Prostate gland (tissue), 2 donors: ENCODE measurements at regions not wholly inside any gene's neighbourhood (a gene's known extent, or its start where the extent isn't known, plus 50 kb on each side); places are given as distances from the start of the nearest gene placed in this dataset.

Experiments
- POLR2A ChIP-seq: fragments of 450-650 bp; IDR thresholded peaks from one replicate; pipeline ENCODE4 v1.6.1; 2016; ENCODE audit warnings: antibody characterized with exemption, mild to moderate bottlenecking
- POLR2AphosphoS5 ChIP-seq: sonication (generic); formaldehyde crosslinking; IDR thresholded peaks from one replicate; pipeline ENCODE4 v1.6.1; 2017; ENCODE audit warnings: antibody characterized with exemption
- TF ChIP-seq, protein P1 (sequence below), 4 experiments: fragments of 200-600 bp in 2 of 4; fragments of 450-650 bp in 2 of 4; sonication (generic) in 2 of 4; IDR thresholded peaks; 1 replicate in 3 of 4; 2 replicates in 1 of 4; pipeline ENCODE4 v1.5.1; 2016 to 2019; ENCODE audit warnings: antibody characterized with exemption in 4 of 4, mild to moderate bottlenecking in 2 of 4, moderate library complexity in 2 of 4

DNA sequence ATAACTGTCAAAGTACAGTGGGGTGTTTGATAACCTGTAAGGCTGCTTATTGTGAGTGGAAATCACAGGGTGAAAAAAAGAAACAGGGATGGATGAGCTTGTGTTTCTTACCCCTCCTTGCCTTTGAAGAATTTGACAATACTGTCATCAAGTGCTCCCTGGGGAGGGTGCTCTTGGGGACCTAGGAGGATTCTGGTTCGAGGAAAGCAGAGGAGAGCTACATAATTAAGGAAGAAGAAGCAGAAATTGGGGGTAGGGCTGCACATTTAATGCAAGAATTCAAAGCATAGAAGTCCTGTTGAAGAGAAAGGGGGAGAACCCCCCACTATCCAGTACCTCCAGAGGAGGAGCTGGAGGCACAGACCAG is 208.1 kb upstream of the PHYHIPL start:
- TF ChIP-seq, protein P1, sequence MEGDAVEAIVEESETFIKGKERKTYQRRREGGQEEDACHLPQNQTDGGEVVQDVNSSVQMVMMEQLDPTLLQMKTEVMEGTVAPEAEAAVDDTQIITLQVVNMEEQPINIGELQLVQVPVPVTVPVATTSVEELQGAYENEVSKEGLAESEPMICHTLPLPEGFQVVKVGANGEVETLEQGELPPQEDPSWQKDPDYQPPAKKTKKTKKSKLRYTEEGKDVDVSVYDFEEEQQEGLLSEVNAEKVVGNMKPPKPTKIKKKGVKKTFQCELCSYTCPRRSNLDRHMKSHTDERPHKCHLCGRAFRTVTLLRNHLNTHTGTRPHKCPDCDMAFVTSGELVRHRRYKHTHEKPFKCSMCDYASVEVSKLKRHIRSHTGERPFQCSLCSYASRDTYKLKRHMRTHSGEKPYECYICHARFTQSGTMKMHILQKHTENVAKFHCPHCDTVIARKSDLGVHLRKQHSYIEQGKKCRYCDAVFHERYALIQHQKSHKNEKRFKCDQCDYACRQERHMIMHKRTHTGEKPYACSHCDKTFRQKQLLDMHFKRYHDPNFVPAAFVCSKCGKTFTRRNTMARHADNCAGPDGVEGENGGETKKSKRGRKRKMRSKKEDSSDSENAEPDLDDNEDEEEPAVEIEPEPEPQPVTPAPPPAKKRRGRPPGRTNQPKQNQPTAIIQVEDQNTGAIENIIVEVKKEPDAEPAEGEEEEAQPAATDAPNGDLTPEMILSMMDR (IDR thresholded peaks at IDR 0.05): no peak
- TF ChIP-seq POLR2AphosphoS5 (no peak), POLR2A (no peak)
